ENCODE measurements at regions not wholly inside any gene's neighbourhood (a gene's known extent, or its start where the extent isn't known, plus 50 kb on each side); places are given as distances from the start of the nearest gene placed in this dataset.

DNA sequence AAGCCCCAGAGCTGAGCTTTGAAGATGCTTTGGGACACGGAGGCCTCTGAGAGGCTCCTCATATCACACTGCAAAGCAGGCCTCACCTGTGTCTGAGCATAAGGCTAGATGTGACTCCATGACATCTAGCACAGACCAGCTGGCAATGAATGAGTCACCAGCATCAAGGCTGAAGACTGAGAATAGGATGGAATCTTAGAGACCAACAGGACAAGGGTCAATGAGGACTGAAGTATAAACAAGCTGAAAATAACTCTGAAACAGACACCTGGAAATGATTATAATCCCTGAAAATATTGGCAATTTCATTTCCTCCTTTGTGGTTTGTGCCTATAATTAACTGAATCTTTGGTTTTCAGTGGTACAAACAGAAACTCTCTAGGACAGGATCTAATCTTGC is 87.1 kb upstream of the PRPS1 start:
- TF ChIP-seq POLR2A (IDR thresholded peaks at IDR 0.05; ENCODE audit: low read length) = no peak
- TF ChIP-seq GATA1 (IDR thresholded peaks at IDR 0.05; ENCODE audit: low read depth, low read length) = no peak

Data from erythroblast (primary cell).